Tibial nerve (tissue), 4 donors: ENCODE measurements at regions not wholly inside any gene's neighbourhood (a gene's known extent, or its start where the extent isn't known, plus 50 kb on each side); places are given as distances from the start of the nearest gene placed in this dataset.

Experiments used
- DNase-seq, 2 donors: peaks; one replicate each; pipeline ENCODE4 v3.0.0-alpha.2; 2019; ENCODE audit warnings: low spot score in 2 of 2
- H3K27ac ChIP-seq, 4 donors: fragments of 200-600 bp; sonication (generic) in 3 of 4; one replicate each; pipeline ENCODE4 v1.5.1; 2017 to 2019; ENCODE audit warnings: mild to moderate bottlenecking in 1 of 4
- H3K27me3 ChIP-seq, 2 donors: fragments of 200-600 bp; sonication (generic) in 1 of 2; one replicate each; pipeline versions ENCODE4 v1.5.1 to v1.6.0; 2017 to 2019
- H3K36me3 ChIP-seq, 3 donors: fragments of 200-600 bp; sonication (generic); one replicate each; pipeline ENCODE4 v1.5.1; 2018 to 2019
- H3K4me1 ChIP-seq, 4 donors: fragments of 200-600 bp; sonication (generic) in 3 of 4; one replicate each; pipeline ENCODE4 v1.5.1; 2017 to 2019
- H3K4me3 ChIP-seq, 4 donors: fragments of 200-600 bp; sonication (generic) in 3 of 4; one replicate each; pipeline ENCODE4 v1.5.1; 2017 to 2019; ENCODE audit warnings: mild to moderate bottlenecking in 1 of 4, moderate library complexity in 1 of 4
- H3K9me3 ChIP-seq, 4 donors: fragments of 200-600 bp; sonication (generic) in 3 of 4; one replicate each; pipeline ENCODE4 v1.5.1; 2017 to 2019
- EP300 ChIP-seq, 2 donors: sonication (generic); formaldehyde crosslinking; IDR thresholded peaks; one replicate each; pipeline ENCODE4 v1.6.1; 2017; ENCODE audit warnings: antibody characterized with exemption in 2 of 2, mild to moderate bottlenecking in 1 of 2
- POLR2A ChIP-seq, 2 donors: fragments of 450-650 bp; IDR thresholded peaks; one replicate each; pipeline ENCODE4 v1.6.1; 2017; ENCODE audit warnings: antibody characterized with exemption in 2 of 2, mild to moderate bottlenecking in 2 of 2, moderate library complexity in 2 of 2
- WGBS, 2 donors: methylation state at CpG; one replicate each; pipeline ENCODE4 v1.1.5; 2018; 5-methylcytosine and 5-hydroxymethylcytosine counted together
- TF ChIP-seq, protein P1 (sequence below), 5 experiments: fragments of 200-600 bp in 3 of 5; fragments of 450-650 bp in 2 of 5; sonication (generic) in 3 of 5; IDR thresholded peaks; one replicate each; pipeline ENCODE4 v1.5.1; 2016 to 2019; ENCODE audit warnings: antibody characterized with exemption in 5 of 5, mild to moderate bottlenecking in 3 of 5, moderate library complexity in 2 of 5

DNA sequence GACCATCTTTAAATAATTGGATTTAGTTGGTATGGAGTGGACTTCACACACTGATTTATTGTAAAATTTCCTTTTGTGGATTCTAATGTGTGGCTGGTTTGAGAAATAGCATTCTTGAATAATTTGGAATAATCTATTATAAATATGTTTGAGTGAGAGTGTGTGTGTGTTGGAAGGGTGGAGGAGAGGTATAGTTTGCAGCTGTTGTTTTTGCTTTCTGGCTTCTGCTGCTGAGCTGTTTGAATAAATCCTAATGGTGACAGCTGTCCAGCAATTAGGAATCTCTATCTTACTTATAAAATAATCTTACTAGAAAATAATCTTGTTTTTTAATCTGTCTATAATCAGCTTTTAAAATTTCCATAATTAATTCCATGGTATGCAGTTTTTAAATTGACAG lies 1283.0 kb upstream of the CDH2 start:
- TF ChIP-seq POLR2A (IDR thresholded peaks at IDR 0.05) (no peak), EP300 (IDR thresholded peaks at IDR 0.05) (no peak)
- TF ChIP-seq, protein P1, sequence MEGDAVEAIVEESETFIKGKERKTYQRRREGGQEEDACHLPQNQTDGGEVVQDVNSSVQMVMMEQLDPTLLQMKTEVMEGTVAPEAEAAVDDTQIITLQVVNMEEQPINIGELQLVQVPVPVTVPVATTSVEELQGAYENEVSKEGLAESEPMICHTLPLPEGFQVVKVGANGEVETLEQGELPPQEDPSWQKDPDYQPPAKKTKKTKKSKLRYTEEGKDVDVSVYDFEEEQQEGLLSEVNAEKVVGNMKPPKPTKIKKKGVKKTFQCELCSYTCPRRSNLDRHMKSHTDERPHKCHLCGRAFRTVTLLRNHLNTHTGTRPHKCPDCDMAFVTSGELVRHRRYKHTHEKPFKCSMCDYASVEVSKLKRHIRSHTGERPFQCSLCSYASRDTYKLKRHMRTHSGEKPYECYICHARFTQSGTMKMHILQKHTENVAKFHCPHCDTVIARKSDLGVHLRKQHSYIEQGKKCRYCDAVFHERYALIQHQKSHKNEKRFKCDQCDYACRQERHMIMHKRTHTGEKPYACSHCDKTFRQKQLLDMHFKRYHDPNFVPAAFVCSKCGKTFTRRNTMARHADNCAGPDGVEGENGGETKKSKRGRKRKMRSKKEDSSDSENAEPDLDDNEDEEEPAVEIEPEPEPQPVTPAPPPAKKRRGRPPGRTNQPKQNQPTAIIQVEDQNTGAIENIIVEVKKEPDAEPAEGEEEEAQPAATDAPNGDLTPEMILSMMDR (IDR thresholded peaks at IDR 0.05) = no peak
- H3K36me3 ChIP-seq = no peaks in the 10 kb centered on the region
- H3K27ac ChIP-seq = no peak overlapping the region
- no peaks in the 10 kb centered on the region for H3K4me1 ChIP-seq
- H3K4me3 ChIP-seq = no peak overlapping the region
- no peak for DNase-seq
- H3K9me3 ChIP-seq = no peaks in the 10 kb centered on the region
- no peaks in the 10 kb centered on the region for H3K27me3 ChIP-seq

DNA sequence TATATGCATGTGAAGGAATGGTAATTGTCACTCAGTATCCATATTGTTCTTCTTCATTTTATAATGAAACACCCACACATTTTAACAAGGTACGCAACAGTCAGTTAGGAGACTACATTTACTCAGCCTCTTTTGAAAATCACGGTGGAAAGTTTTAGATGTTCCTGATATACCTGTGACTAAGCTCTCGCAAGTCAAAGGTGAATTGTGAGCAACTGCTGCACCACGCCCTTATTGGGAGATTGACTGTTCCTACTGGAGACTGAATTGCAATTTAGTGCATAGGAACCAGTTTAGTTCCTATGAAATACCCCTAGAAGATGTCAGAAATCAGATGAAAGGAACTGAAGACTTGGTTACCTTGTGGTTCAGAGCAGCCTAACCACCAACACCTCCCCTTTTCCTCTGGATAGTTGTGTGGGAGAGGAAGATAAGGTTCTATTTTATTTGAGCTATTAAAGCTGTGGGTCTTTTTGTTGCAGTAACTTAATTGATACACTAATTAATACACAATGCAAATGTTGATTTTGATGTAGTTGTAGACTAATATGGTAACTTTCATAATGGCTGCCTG lies 1280.5 kb upstream of the CDH2 start:
- no peaks in the 10 kb centered on the region for H3K4me1 ChIP-seq
- H3K4me3 ChIP-seq = no peak overlapping the region
- TF ChIP-seq, protein P1 (IDR thresholded peaks at IDR 0.05) = no peak
- TF ChIP-seq EP300 (IDR thresholded peaks at IDR 0.05) (no peak), POLR2A (IDR thresholded peaks at IDR 0.05) (no peak)
- H3K36me3 ChIP-seq = no peaks in the 10 kb centered on the region
- no peaks in the 10 kb centered on the region for H3K9me3 ChIP-seq
- no peak overlapping the region for H3K27ac ChIP-seq
- no peak for DNase-seq
- 90 to 95% methylated on average over 4 of the region's 4 CpGs for WGBS, 2 donors
- H3K27me3 ChIP-seq = no peaks in the 10 kb centered on the region

DNA sequence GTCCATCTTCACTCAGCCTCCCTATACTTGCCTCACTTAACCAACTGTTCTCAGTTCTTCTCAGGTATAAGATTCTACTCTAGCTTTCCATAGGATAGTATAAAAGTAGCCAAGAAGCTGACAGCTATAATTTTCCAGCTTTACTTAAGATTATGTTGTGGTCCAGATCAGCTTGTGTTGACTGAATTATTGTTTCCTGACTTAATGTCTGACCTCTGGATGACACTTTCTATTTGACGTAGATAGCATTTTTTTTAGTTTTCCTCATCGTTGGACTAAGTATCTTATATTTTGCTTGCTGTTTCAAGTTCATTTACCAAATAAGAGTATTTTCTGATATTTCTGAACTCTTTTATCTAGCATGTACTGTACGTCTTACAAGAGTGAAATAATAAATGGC lies 1272.5 kb upstream of the CDH2 start:
- Histone ChIP-seq H3K27me3 (no peaks in the 10 kb centered on the region), H3K36me3 (no peaks in the 10 kb centered on the region), H3K27ac (no peak overlapping the region), H3K9me3 (no peaks in the 10 kb centered on the region), H3K4me1 (no peaks in the 10 kb centered on the region), H3K4me3 (no peak overlapping the region)
- 30 to 34% methylated on average over 3 of the region's 3 CpGs for WGBS, 2 donors
- no peak for DNase-seq
- no peak for TF ChIP-seq POLR2A (IDR thresholded peaks at IDR 0.05)
- TF ChIP-seq, protein P1 (IDR thresholded peaks at IDR 0.05) = no peak
- no peak for TF ChIP-seq EP300 (IDR thresholded peaks at IDR 0.05)

DNA sequence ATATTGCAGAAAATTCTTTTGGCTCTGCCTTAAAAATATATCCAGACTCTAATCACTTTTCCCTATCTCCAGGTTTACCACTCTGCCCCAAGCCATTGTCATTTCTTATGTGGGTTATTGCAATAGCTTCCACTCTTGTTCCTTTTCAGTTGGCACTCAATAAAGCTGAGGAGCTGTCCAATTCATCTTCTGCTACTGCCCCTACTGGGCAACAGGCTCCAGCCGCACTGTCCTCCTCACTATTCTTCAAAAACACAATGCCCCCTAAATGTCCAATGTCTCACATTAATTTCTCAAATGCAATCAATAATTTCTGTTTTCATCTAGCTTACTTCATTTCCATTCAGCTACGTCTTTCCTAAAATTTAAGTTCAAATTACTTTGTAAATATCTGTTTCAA lies 1262.5 kb upstream of the CDH2 start:
- Histone ChIP-seq H3K9me3 (no peaks in the 10 kb centered on the region), H3K27ac (no peak overlapping the region), H3K4me1 (no peaks in the 10 kb centered on the region), H3K27me3 (no peaks in the 10 kb centered on the region), H3K4me3 (no peak overlapping the region), H3K36me3 (no peaks in the 10 kb centered on the region)
- WGBS, 2 donors = 77 to 83% methylated on average over 2 of the region's 2 CpGs
- DNase-seq = no peak
- TF ChIP-seq, protein P1 (IDR thresholded peaks at IDR 0.05) = no peak
- no peak for TF ChIP-seq POLR2A (IDR thresholded peaks at IDR 0.05)
- TF ChIP-seq EP300 (IDR thresholded peaks at IDR 0.05) = no peak

DNA sequence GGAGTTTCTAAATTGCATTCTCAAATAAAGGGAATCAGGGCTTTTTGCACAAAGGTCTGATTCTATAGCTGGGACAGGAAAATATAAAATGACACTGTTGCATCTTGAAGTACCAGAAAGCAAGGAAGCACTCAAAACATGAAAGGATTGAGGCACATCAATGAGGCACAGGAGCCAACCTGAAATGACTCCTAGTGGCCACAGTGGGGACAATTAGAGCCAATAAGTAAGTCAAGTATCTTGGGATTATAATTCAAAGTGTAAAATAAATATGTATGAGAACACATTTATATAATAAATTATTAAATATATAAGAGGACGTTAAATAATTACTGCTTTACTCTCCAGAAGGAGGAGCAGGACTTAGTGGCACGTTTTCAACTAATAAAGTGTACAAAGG lies 1259.5 kb upstream of the CDH2 start:
- Histone ChIP-seq H3K4me3 (no peak overlapping the region), H3K27ac (no peak overlapping the region), H3K9me3 (no peaks in the 10 kb centered on the region), H3K27me3 (no peaks in the 10 kb centered on the region), H3K4me1 (no peaks in the 10 kb centered on the region), H3K36me3 (no peaks in the 10 kb centered on the region)
- DNase-seq = no peak
- TF ChIP-seq EP300 (IDR thresholded peaks at IDR 0.05) = no peak
- TF ChIP-seq POLR2A (IDR thresholded peaks at IDR 0.05) = no peak
- TF ChIP-seq, protein P1 (IDR thresholded peaks at IDR 0.05) = no peak
- 73 to 80% methylated on average over 2 of the region's 2 CpGs for WGBS, 2 donors
